Neuronal stem cell (in vitro differentiated cells): ENCODE measurements at regions not wholly inside any gene's neighbourhood (a gene's known extent, or its start where the extent isn't known, plus 50 kb on each side); places are given as distances from the start of the nearest gene placed in this dataset.

ENCODE experiments used
- DNase-seq: peaks from one replicate; pipeline ENCODE4 v3.0.0-alpha.2; 2013; ENCODE audit warnings: low spot score
- H2AFZ ChIP-seq: one replicate; pipeline ENCODE4 v1.6.1; 2013; ENCODE audit warnings: mild to moderate bottlenecking, low read length, inconsistent platforms
- H2AK5ac ChIP-seq: 2 replicates; pipeline ENCODE4 v1.6.1; 2013; ENCODE audit warnings: low read depth, mild to moderate bottlenecking, inconsistent platforms, low read length, moderate library complexity, mixed read lengths
- H2BK120ac ChIP-seq: 2 replicates; pipeline ENCODE4 v1.6.1; 2013; ENCODE audit warnings: low read depth, mild to moderate bottlenecking, inconsistent platforms, low read length, moderate library complexity, mixed read lengths
- H2BK12ac ChIP-seq: one replicate; pipeline ENCODE4 v1.6.1; 2013; ENCODE audit warnings: low read length, inconsistent platforms
- H2BK15ac ChIP-seq: 2 replicates; pipeline ENCODE4 v1.6.1; 2013; ENCODE audit warnings: mild to moderate bottlenecking, low read length, inconsistent platforms, mixed read lengths
- H2BK5ac ChIP-seq: one replicate; pipeline ENCODE4 v1.6.1; 2013; ENCODE audit warnings: inconsistent platforms, mild to moderate bottlenecking, low read length, moderate library complexity
- H3K14ac ChIP-seq: one replicate; pipeline ENCODE4 v1.6.1; 2013; ENCODE audit warnings: low read length, inconsistent platforms
- H3K18ac ChIP-seq: 2 replicates; pipeline ENCODE4 v1.6.1; 2013; ENCODE audit warnings: low read length, inconsistent platforms
- H3K23ac ChIP-seq: 2 replicates; pipeline ENCODE4 v1.6.1; 2013; ENCODE audit warnings: low read depth, mild to moderate bottlenecking, mixed read lengths, low read length, inconsistent platforms; ENCODE audit not compliant: poor library complexity
- H3K27ac ChIP-seq: replicated peaks from 3 replicates; pipeline ENCODE4 v1.5.1; 2013; ENCODE audit warnings: low read length, inconsistent platforms
- H3K27me3 ChIP-seq, 3 experiments: 2 replicates each; pipeline ENCODE4 v1.6.1; 2013; ENCODE audit warnings: low read length in 3 of 3, mild to moderate bottlenecking in 2 of 3, inconsistent platforms in 1 of 3, low read depth in 1 of 3, mixed read lengths in 1 of 3, moderate library complexity in 1 of 3; ENCODE audit not compliant: control insufficient read depth in 3 of 3, insufficient read depth in 3 of 3
- H3K36me3 ChIP-seq, 2 donors: replicated peaks in 1 of 2; 2 replicates each; pipeline ENCODE4 v1.6.1; 2013; ENCODE audit warnings: low read length in 2 of 2; ENCODE audit not compliant: control insufficient read depth in 2 of 2, insufficient read depth in 2 of 2
- H3K4ac ChIP-seq: 2 replicates; pipeline ENCODE4 v1.6.1; 2013; ENCODE audit warnings: inconsistent platforms, mild to moderate bottlenecking, low read length, moderate library complexity
- H3K4me1 ChIP-seq, 2 donors: 1 replicate in 1 of 2; 2 replicates in 1 of 2; pipeline ENCODE4 v1.6.1; 2013; ENCODE audit warnings: low read length in 2 of 2, low read depth in 1 of 2; ENCODE audit not compliant: control insufficient read depth in 2 of 2, insufficient read depth in 1 of 2
- H3K4me2 ChIP-seq: one replicate; pipeline ENCODE4 v1.6.1; 2013; ENCODE audit warnings: mild to moderate bottlenecking, low read length, inconsistent platforms; ENCODE audit not compliant: insufficient read depth, poor library complexity, severe bottlenecking
- H3K4me3 ChIP-seq, 2 donors: 2 replicates each; pipeline ENCODE4 v1.5.1; 2013; ENCODE audit warnings: low read length in 2 of 2, mild to moderate bottlenecking in 2 of 2, inconsistent platforms in 1 of 2, moderate library complexity in 1 of 2
- H3K79me1 ChIP-seq: one replicate; pipeline ENCODE4 v1.6.1; 2013; ENCODE audit warnings: low read depth, mild to moderate bottlenecking, inconsistent platforms, low read length, moderate library complexity
- H3K9ac ChIP-seq: one replicate; pipeline ENCODE4 v1.6.1; 2013; ENCODE audit warnings: mild to moderate bottlenecking, low read depth, low read length, inconsistent platforms; ENCODE audit not compliant: poor library complexity
- H3K9me3 ChIP-seq, 2 donors: replicated peaks in 1 of 2; 2 replicates each; pipeline versions ENCODE3 to v1.6.1; 2013; ENCODE audit warnings: low read length in 2 of 2, mild to moderate bottlenecking in 2 of 2, inconsistent platforms in 1 of 2, low read depth in 1 of 2, mixed read lengths in 1 of 2, moderate library complexity in 1 of 2; ENCODE audit not compliant: control insufficient read depth in 2 of 2, insufficient read depth in 1 of 2
- H4K8ac ChIP-seq: one replicate; pipeline ENCODE4 v1.6.1; 2013; ENCODE audit warnings: low read depth, mild to moderate bottlenecking, inconsistent platforms, low read length, moderate library complexity
- H4K91ac ChIP-seq: one replicate; pipeline ENCODE4 v1.6.1; 2013; ENCODE audit warnings: low read length, low read depth, mild to moderate bottlenecking, inconsistent platforms; ENCODE audit not compliant: poor library complexity
- WGBS, 2 donors: extraction: QIAGEN DNeasy Blood & Tissue Kit; methylation state at CpG; one replicate each; pipeline ENCODE4 v1.1.7; 2013; ENCODE audit warnings: missing lambda C conversion rate in 2 of 2, mixed read lengths in 1 of 2; ENCODE audit not compliant: insufficient read length in 2 of 2, insufficient replicate concordance in 1 of 2; ENCODE audit errors: extremely low coverage in 2 of 2; 5-methylcytosine and 5-hydroxymethylcytosine counted together

DNA sequence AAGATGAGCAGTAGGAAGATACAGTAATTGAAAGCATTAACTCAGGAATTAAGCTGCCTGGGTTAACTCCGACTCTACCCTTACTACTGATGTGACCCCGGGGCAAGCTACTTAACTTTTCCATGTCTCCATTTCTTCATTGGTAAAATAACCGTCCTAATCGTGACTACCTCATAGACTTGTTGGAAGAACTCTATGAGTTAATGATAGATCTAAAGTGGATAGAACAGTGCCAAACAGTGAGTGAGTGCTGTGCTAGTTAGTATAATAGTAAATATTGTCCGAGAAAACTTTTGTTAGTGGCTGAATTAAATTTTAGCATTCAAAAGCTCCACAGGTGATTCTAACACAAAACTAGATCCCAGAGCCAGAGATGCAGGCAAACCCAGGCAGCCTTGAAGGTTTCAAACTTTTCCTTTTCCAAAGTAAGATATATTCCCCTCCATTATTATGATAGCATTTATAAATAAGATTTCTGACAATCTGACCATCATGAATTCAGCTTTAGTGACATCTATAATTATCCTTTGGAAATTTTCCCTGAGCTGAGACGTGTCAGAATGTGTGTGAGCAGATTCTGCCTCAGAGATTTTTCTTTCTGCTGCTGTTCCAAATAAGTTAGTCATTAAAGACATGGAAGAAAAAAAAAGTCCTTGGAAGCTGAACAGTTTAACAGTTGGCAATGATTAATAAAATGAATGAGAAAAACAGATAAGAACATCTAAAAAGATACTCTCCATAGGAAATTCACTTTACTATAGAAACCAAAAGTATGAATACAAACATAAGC, 369.5 kb downstream of the PRELID2 start:
- Histone ChIP-seq H2BK5ac (no peak overlapping the region), H3K4ac (no peak overlapping the region), H3K4me2 (no peak overlapping the region), H4K91ac (no peak overlapping the region), H3K14ac (no peak overlapping the region), H3K79me1 (no peaks in the 10 kb centered on the region), H3K9me3 (no peaks in the 10 kb centered on the region), H3K27me3 (no peaks in the 10 kb centered on the region), H2BK120ac (no peak overlapping the region), H3K4me1 (no peaks in the 10 kb centered on the region), H2AK5ac (no peak overlapping the region), H3K18ac (no peak overlapping the region), H3K23ac (no peak overlapping the region), H3K27ac (no peak overlapping the region), H2AFZ (no peak overlapping the region), H2BK12ac (no peak overlapping the region), H3K4me3 (no peak overlapping the region), H3K36me3 (no peaks in the 10 kb centered on the region), H2BK15ac (no peak overlapping the region), H4K8ac (no peak overlapping the region), H3K9ac (no peak overlapping the region)
- DNase-seq = no peak
- no CpG with 5 or more reads among the region's 6 CpGs for WGBS, 2 donors

DNA sequence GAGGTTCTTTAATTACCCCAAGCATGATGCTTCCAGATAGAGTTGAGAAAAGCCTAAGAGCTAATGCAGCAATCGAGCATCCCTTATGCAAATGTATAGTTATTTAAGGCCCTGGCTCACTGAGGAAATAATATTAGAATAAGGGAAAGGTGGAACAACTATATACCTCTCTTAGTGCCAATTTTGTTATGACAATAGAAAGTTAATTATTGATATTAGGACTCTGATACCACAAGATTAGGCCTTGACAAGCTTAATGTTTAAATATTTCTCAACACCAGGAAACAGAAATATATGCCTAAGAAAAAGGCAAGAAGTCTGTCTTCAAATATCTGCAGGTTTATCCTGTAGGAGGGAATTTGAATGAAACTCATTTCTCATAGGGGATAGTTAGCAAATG, 371.0 kb downstream of the PRELID2 start:
- H2BK120ac ChIP-seq = no peak overlapping the region
- H2BK5ac ChIP-seq = no peak overlapping the region
- no peak overlapping the region for H3K18ac ChIP-seq
- no peak overlapping the region for H3K23ac ChIP-seq
- H3K4me1 ChIP-seq = no peaks in the 10 kb centered on the region
- H3K9ac ChIP-seq = no peak overlapping the region
- no peak overlapping the region for H2BK12ac ChIP-seq
- no peak for DNase-seq
- no peak overlapping the region for H4K91ac ChIP-seq
- no peak overlapping the region for H4K8ac ChIP-seq
- H3K4ac ChIP-seq = no peak overlapping the region
- no peaks in the 10 kb centered on the region for H3K27me3 ChIP-seq
- WGBS, 2 donors = no CpG with 5 or more reads among the region's 1 CpG
- no peak overlapping the region for H2BK15ac ChIP-seq
- H3K4me3 ChIP-seq = no peak overlapping the region
- H3K79me1 ChIP-seq = no peaks in the 10 kb centered on the region
- H3K36me3 ChIP-seq = no peaks in the 10 kb centered on the region
- H3K9me3 ChIP-seq = no peaks in the 10 kb centered on the region
- H3K27ac ChIP-seq = no peak overlapping the region
- H3K14ac ChIP-seq = no peak overlapping the region
- H2AFZ ChIP-seq = no peak overlapping the region
- H3K4me2 ChIP-seq = no peak overlapping the region
- no peak overlapping the region for H2AK5ac ChIP-seq

DNA sequence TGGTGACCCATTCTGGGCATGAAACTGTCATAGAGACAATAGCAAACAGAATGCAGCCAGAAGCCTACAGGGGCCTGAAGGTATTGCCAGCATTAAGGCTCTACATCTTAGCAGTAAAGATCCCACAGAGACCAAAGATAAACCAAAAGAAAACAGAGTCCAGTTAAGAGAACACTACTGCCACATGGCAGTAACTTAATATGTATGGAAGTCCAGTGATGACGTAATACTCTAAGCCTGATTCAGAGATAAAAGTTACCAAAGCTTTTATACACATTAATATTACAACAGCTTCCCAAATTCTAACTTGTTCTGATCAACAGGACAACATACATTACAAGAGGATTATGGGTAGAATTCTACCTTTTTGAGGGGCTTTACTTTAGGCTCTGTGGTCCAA, 371.5 kb downstream of the PRELID2 start:
- no peak for DNase-seq
- WGBS, 2 donors = no CpG with 5 or more reads among the region's 1 CpG

DNA sequence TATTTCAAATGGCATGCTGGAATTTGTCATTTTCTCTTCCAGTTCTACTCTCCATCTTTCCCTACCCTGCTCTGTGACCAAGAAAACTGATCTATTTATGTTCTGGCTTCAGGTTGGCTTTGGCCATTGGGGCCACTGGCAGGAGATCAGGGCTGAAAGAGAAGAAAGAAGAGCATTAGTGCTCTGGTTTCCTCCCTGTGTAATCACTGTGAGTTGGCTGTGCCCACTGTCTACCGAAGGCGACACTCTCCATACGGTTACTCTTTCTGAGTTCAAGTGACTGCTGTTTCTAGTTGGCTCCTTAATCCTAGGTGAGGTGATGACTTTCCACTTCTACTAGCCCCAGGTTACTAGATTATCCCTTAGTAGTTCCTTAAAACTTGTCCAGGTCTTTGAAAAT, 372.6 kb downstream of the PRELID2 start:
- Histone ChIP-seq H2AK5ac (no peak overlapping the region), H3K9ac (no peak overlapping the region), H2BK15ac (no peak overlapping the region), H3K4ac (no peak overlapping the region), H4K91ac (no peak overlapping the region), H2BK12ac (no peak overlapping the region), H3K18ac (no peak overlapping the region), H2AFZ (no peak overlapping the region), H2BK5ac (no peak overlapping the region), H2BK120ac (no peak overlapping the region), H3K23ac (no peak overlapping the region), H3K36me3 (no peaks in the 10 kb centered on the region), H3K4me3 (no peak overlapping the region), H3K14ac (no peak overlapping the region), H3K27me3 (no peaks in the 10 kb centered on the region), H3K79me1 (no peaks in the 10 kb centered on the region), H3K27ac (no peak overlapping the region), H3K4me2 (no peak overlapping the region), H3K9me3 (no peaks in the 10 kb centered on the region), H4K8ac (no peak overlapping the region), H3K4me1 (no peaks in the 10 kb centered on the region)
- no peak for DNase-seq
- no CpG with 5 or more reads among the region's 3 CpGs for WGBS, 2 donors

More for the DNA sequence above, 371.5 kb downstream of the PRELID2 start:
- H2AFZ ChIP-seq = no peak overlapping the region
- no peak overlapping the region for H3K9ac ChIP-seq
- no peaks in the 10 kb centered on the region for H3K4me1 ChIP-seq
- no peak overlapping the region for H3K18ac ChIP-seq
- H3K27me3 ChIP-seq = no peaks in the 10 kb centered on the region
- no peak overlapping the region for H3K27ac ChIP-seq
- H2AK5ac ChIP-seq = no peak overlapping the region
- H3K14ac ChIP-seq = no peak overlapping the region
- H3K9me3 ChIP-seq = no peaks in the 10 kb centered on the region
- H2BK120ac ChIP-seq = no peak overlapping the region
- H3K4me3 ChIP-seq = no peak overlapping the region
- no peaks in the 10 kb centered on the region for H3K36me3 ChIP-seq
- no peak overlapping the region for H2BK15ac ChIP-seq
- no peak overlapping the region for H2BK12ac ChIP-seq
- H3K4me2 ChIP-seq = no peak overlapping the region
- H3K79me1 ChIP-seq = no peaks in the 10 kb centered on the region
- no peak overlapping the region for H4K91ac ChIP-seq
- no peak overlapping the region for H2BK5ac ChIP-seq
- no peak overlapping the region for H3K4ac ChIP-seq
- H4K8ac ChIP-seq = no peak overlapping the region
- no peak overlapping the region for H3K23ac ChIP-seq
